ENCODE measurements at regions not wholly inside any gene's neighbourhood (a gene's known extent, or its start where the extent isn't known, plus 50 kb on each side); places are given as distances from the start of the nearest gene placed in this dataset.
A peak's percentile ranks its signal among the peaks of the same experiment; 100 is the strongest.
"Not testable (repeated sequence)": the region's sequence is repeated elsewhere in the genome, so short reads cannot be mapped to it uniquely, and the experiment has no call there.

- FAIRE-seq (no peak), DNase-seq (ENCODE audit: low spot score) (no peak)
Observed at GRCh38 chr3:124043023-124043422, 51.1 kb upstream of the ROPN1 start.

DNA sequence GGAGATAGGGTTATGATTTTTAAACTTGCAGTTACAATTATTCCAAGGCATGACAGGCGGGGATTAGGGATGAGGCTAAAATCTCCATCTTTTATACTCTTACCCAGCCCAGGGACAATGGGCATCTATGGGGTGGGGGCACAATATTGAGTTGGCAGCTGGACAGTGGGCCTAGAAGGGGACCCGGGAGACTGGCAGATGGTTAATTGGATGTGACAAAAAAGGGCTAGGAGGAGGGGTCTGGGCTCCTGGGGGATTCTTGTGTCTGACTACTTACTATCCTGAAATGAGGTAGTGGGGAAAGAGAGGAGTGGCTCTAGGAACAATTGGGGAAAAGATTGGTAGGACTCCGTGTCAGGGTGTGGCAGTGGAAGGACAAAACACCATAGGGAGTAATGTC lies 53.0 kb upstream of the ROPN1 start:
- no peak for DNase-seq (ENCODE audit: low spot score)
- FAIRE-seq, result no peak

DNA sequence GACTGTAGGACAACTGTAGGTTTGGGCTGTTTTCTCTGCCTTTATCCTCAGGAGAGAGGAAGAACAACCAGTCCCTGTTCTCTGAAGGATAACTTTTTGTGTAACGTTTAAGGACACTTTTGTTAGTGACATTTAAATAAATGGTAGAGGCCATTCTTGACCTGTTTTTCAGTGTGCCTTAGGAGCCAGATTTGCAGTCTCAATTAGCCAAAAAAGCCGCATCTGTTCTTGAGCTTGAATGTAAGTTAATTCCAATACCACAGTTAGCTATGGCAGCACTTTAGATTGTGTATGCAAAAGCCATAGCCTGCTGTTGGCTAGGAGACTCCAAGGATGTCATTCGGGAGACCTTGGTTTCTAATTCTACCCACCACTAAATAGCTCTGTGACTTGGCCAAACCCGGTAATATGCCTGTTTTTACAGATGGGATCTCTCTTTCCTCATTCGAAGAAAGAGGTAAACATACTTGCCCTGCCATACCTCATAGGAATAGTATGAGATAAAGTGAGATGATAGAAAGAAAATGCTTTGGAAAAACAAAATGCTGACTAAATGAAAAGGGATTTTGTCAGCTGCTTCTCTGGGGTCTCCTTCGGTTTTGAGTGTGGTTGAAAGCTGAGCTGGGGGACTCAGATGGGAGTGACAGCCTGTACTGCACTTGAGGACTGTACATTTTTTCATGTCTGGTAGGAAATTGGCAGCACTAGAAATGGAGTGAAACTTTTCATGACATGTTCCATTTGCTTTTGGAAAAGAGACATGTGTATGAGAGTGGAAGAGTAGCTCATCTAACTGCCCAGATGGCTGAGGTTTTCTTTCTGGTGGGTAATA lies 57.3 kb upstream of the ROPN1 start:
- DNase-seq (ENCODE audit: low spot score) (no peak), FAIRE-seq (no peak)

- peak; percentile 13 for FAIRE-seq
- DNase-seq (ENCODE audit: low spot score), result no peak
Observed at GRCh38 chr3:124051636-124052035, 59.7 kb upstream of the ROPN1 start.

DNA sequence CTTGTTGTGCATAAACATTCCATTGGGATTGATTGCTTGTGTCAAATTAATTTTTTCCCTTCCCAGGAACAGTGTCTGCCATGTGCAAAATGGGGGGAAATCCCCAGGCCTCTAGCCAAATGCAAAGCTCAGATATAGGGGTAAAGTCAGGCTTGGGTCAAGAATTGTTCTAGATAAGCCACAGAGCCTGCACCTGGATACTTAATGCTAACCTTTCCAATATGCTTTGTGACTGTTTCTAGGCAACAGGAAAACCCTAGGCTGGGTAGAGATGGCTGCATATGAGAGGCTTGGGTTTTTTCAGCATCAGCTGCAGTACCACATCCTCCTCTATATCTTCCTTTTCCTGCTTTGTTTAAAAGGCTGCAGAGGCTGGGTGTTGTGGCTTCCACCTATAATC lies 61.9 kb upstream of the ROPN1 start:
- FAIRE-seq, result no peak
- DNase-seq (ENCODE audit: low spot score), result no peak

DNA sequence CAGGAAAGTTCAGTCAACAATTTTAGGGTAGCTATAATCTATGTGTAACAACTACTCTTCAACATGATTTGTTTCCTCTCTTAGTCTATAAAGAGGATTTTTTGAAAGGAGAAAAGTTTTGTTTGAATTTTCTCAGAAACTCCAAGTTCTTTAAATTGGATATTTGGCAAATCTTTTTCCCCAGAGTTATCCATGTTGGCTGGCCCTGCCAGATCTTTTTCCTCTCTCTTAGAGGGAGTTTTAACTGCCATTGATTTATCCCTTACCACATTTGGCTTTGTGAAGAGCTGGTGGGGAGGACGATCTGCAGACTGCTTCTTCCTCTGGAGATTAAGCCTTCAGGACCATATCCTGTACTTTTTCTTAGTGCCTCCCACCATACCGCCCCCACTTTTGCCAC lies 64.9 kb upstream of the ROPN1 start:
- FAIRE-seq (no peak), DNase-seq (ENCODE audit: low spot score) (no peak)

GRCh38 chr3:124057420-124057819 lies 65.5 kb upstream of the ROPN1 start:
- no peak for FAIRE-seq
- no peak for DNase-seq (ENCODE audit: low spot score)

GRCh38 chr3:124059580-124059979 lies 67.7 kb upstream of the ROPN1 start:
- no peak for FAIRE-seq
- no peak for DNase-seq (ENCODE audit: low spot score)

DNA sequence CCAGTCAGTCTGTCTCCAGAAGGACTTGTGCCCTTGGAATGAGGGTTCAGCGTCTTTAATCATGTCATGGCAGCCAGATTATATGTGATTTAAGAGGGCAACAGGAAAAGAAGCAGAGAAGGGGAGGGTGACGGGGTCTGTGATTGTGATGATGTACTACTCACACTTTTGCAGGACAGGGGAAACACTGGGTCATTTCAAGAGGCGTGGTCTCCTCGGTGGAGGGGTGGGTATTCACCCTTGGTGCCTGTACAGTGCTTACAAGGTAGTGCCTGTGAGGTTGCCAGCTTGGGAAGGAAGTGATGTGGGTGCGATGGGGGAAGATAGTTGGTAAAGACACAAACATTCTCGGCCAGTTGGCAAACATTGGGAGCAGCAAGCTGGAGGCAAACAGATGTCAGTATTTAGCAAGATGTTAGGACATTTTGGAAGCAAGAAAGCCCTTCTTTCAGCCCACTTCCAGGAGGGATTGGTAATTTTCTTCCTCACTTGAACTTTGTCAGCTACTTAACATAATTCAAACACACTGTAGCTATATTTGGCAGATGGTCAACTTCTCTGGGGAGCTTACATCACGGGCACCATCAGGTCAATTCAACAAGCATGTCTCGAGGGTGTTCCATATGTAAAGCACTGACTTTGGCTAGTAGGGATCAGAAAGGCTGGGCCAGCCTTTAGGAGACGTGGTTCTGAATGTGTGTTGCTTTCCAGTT lies 71.4 kb upstream of the ROPN1 start:
- FAIRE-seq, result no peak
- DNase-seq (ENCODE audit: low spot score), result no peak

- DNase-seq (ENCODE audit: low spot score) (no peak), FAIRE-seq (no peak)
Observed at GRCh38 chr3:124064050-124064449, 72.1 kb upstream of the ROPN1 start.

DNA sequence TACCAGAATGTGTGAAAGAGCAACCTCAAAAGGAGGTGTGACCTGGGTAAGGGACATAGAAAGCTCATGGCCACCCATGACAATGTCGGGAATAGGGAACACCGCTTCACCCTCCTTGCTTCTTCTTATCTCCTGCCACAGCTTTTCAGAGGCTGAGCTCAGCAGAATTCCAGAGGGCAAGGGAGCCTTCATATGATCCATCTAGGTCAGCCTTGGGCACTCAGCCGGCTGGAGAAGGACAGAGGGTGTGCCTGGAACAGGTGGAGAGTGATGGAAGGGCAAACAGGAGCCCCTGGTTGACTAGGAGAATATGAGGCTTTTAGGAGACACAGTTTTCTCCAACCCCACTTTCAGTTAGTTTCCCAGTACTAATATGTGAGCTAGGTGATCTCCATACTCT lies 74.6 kb upstream of the ROPN1 start:
- not testable (repeated sequence) for FAIRE-seq; DNase-seq (ENCODE audit: low spot score)

DNA sequence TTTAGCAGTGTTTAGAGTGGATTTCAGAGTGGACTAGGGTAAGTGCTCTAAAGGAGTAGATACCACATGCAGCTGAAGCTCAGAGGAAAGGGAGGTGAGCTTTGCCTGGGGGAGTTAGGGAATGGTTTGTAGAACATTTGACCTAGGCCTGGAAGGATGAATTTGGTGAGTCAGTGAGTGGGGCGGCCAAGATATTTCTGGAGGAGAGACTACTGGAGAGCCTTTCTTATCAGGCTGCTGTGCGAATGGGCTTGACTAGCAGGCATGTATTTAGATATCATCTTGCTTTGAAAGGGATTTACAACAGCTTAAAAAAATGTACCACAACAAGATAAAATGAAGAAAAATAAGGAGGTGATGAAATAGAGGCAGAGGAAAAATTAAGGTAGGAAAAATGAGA lies 77.8 kb upstream of the ROPN1 start:
- FAIRE-seq; DNase-seq (ENCODE audit: low spot score): not testable (repeated sequence)

GRCh38 chr3:124075090-124075489 lies 83.2 kb upstream of the ROPN1 start:
- peak; percentile 93 for FAIRE-seq
- not testable (repeated sequence) for DNase-seq (ENCODE audit: low spot score)

DNA sequence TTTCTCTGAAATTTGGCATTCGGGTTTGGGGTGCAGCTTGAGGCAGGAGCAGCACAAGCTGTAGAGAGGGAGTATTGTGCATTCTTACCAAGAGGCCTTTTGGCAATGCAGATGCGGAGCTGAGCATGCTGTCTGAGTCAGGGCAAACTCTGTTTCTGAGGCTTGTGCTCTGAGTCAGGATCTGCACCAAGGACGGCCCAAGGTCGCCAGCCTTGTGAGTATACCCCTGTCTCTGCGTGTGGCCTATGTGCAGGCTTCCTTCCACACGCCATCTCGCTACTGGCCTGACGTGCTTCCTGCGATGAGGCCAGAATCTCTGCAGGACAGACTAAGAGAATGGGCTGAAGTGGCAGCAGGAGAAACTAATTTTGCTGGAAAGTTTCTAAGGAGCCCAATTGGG lies 83.8 kb upstream of the ROPN1 start:
- no peak for FAIRE-seq
- DNase-seq (ENCODE audit: low spot score), result no peak

- FAIRE-seq, result no peak
- no peak for DNase-seq (ENCODE audit: low spot score)
Observed at GRCh38 chr3:124076235-124076634, 84.3 kb upstream of the ROPN1 start.

GRCh38 chr3:124078953-124079911 lies 87.3 kb upstream of the ROPN1 start:
- DNase-seq (ENCODE audit: low spot score) (peak; percentile 51), FAIRE-seq (no peak)

- no peak for FAIRE-seq
- DNase-seq (ENCODE audit: low spot score), result no peak
Observed at GRCh38 chr3:124079912-124080276, 88.0 kb upstream of the ROPN1 start.

GRCh38 chr3:124082343-124082742 lies 90.4 kb upstream of the ROPN1 start:
- DNase-seq (ENCODE audit: low spot score), result no peak
- no peak for FAIRE-seq

- FAIRE-seq, result no peak
- DNase-seq (ENCODE audit: low spot score), result no peak
Observed at GRCh38 chr3:124084022-124084881, 92.3 kb upstream of the ROPN1 start.

- FAIRE-seq, result no peak
- no peak for DNase-seq (ENCODE audit: low spot score)
Observed at GRCh38 chr3:124088801-124089200, 96.9 kb upstream of the ROPN1 start.

DNA sequence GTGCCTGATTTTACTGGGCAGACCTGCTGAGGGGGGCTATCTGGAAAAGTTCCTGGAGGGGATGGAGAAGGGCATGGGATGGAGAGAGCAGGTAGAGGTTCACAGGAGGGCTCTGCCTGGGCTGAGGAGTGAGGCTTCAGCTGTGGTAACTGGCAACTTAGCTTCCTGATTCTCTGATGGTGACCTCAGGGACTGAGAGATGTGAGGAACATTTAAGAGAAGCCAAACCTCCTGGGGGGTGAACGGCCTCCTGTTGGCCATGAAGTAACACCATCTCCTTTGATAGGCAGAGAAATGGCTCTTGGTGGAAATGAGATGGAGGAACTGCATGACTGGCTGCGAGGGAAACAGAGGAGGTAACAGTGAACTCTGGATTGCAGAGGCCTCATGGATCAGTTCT lies 97.3 kb upstream of the ROPN1 start:
- DNase-seq (ENCODE audit: low spot score), result no peak
- no peak for FAIRE-seq
